Neural progenitor cell (in vitro differentiated cells): ENCODE measurements at regions not wholly inside any gene's neighbourhood (a gene's known extent, or its start where the extent isn't known, plus 50 kb on each side); places are given as distances from the start of the nearest gene placed in this dataset.

Experiments
- DNase-seq: peaks from one replicate; pipeline ENCODE4 v3.0.0-alpha.2; 2016; ENCODE audit warnings: low spot score
- H2AFZ ChIP-seq: fragments of 200-600 bp; sonication (generic); replicated peaks from 2 replicates; pipeline ENCODE4 v1.6.1; 2016; ENCODE audit warnings: antibody characterized with exemption
- H3F3A ChIP-seq: fragments of 200-600 bp; sonication (generic); 2 replicates; pipeline ENCODE4 v1.6.1; 2016; ENCODE audit warnings: antibody characterized with exemption, low read depth
- H3K27ac ChIP-seq: fragments of 200-600 bp; sonication (generic); 2 replicates; pipeline ENCODE4 v1.5.1; 2016; ENCODE audit warnings: mild to moderate bottlenecking
- H3K27me3 ChIP-seq: fragments of 200-600 bp; sonication (generic); 2 replicates; pipeline ENCODE4 v1.6.1; 2016; ENCODE audit warnings: mild to moderate bottlenecking, moderate library complexity
- H3K36me3 ChIP-seq: fragments of 200-600 bp; sonication (generic); 2 replicates; pipeline ENCODE4 v1.5.1; 2016
- H3K4me1 ChIP-seq: fragments of 200-600 bp; sonication (generic); 2 replicates; pipeline ENCODE4 v1.6.1; 2016; ENCODE audit warnings: mixed run types
- H3K4me2 ChIP-seq: fragments of 200-600 bp; sonication (generic); 2 replicates; pipeline ENCODE4 v1.6.1; 2016
- H3K4me3 ChIP-seq: fragments of 200-600 bp; sonication (generic); 2 replicates; pipeline ENCODE4 v1.5.1; 2016
- H3K79me2 ChIP-seq: fragments of 200-600 bp; sonication (generic); 2 replicates; pipeline ENCODE4 v1.6.1; 2016; ENCODE audit warnings: low read depth
- H3K9ac ChIP-seq: fragments of 200-600 bp; sonication (generic); 2 replicates; pipeline ENCODE4 v1.6.1; 2016
- H3K9me3 ChIP-seq: fragments of 200-600 bp; sonication (generic); 2 replicates; pipeline ENCODE4 v1.5.1; 2016; ENCODE audit warnings: low read depth
- H4K20me1 ChIP-seq: fragments of 200-600 bp; sonication (generic); 2 replicates; pipeline ENCODE4 v1.6.1; 2016; ENCODE audit warnings: low read depth
- H3K27ac Mint-ChIP-seq: 3 replicates; pipeline ENCODE4 v1.8.0; 2021; ENCODE audit warnings: mixed read lengths
- H3K27me3 Mint-ChIP-seq: 2 replicates; pipeline ENCODE4 v1.8.0; 2022; ENCODE audit warnings: low read depth, mild to moderate bottlenecking, inconsistent platforms, moderate library complexity, mixed read lengths; ENCODE audit not compliant: insufficient read depth
- H3K36me3 Mint-ChIP-seq: 3 replicates; pipeline ENCODE4 v1.8.0; 2021; ENCODE audit warnings: mixed read lengths
- H3K4me1 Mint-ChIP-seq: 3 replicates; pipeline ENCODE4 v1.8.0; 2021; ENCODE audit warnings: mixed read lengths
- H3K4me3 Mint-ChIP-seq: 3 replicates; pipeline ENCODE4 v1.8.0; 2021; ENCODE audit warnings: mild to moderate bottlenecking, moderate library complexity, mixed read lengths
- H3K9me3 Mint-ChIP-seq: 3 replicates; pipeline ENCODE4 v1.8.0; 2020; ENCODE audit warnings: mixed read lengths
- CTCF ChIP-seq: fragments of 200-600 bp; sonication (generic); IDR thresholded peaks from 2 replicates; pipeline ENCODE4 v1.5.1; 2017; ENCODE audit warnings: antibody characterized with exemption, mild to moderate bottlenecking
- EZH2 ChIP-seq: fragments of 200-600 bp; sonication (generic); IDR thresholded peaks from 2 replicates; pipeline ENCODE4 v1.6.1; 2017; ENCODE audit warnings: antibody characterized with exemption, mild to moderate bottlenecking, moderate library complexity
- EZH2phosphoT487 ChIP-seq: fragments of 200-600 bp; sonication (generic); IDR thresholded peaks from 2 replicates; pipeline ENCODE4 v1.6.1; 2017; ENCODE audit warnings: antibody characterized with exemption

GRCh38 chr1:185450060-185450788 lies 133.2 kb upstream of the IVNS1ABP start:
- no peak for DNase-seq
- Histone ChIP-seq H3K27ac (no peak overlapping the region), H3K4me1 (no peaks in the 10 kb centered on the region), H3K9ac (no peak overlapping the region), H3K36me3 (no peaks in the 10 kb centered on the region), H3K27me3 (no peaks in the 10 kb centered on the region), H3F3A (no peaks in the 10 kb centered on the region), H3K4me3 (no peak overlapping the region), H2AFZ (no peak overlapping the region), H3K4me2 (no peak overlapping the region), H3K9me3 (no peaks in the 10 kb centered on the region), H4K20me1 (no peaks in the 10 kb centered on the region), H3K79me2 (no peaks in the 10 kb centered on the region)
- H3K4me1 Mint-ChIP-seq, result peaks cover 15% of the 10 kb centered on the region
- H3K4me3 Mint-ChIP-seq, result no peak overlapping the region
- H3K27me3 Mint-ChIP-seq, result no peaks in the 10 kb centered on the region
- H3K27ac Mint-ChIP-seq, result no peak overlapping the region
- H3K9me3 Mint-ChIP-seq, result peaks cover 9% of the 10 kb centered on the region
- TF ChIP-seq EZH2, result no peak
- TF ChIP-seq EZH2phosphoT487, result no peak
- no peak for TF ChIP-seq CTCF
- H3K36me3 Mint-ChIP-seq, result peaks cover 3% of the 10 kb centered on the region

- Histone ChIP-seq H3K9me3 (no peaks in the 10 kb centered on the region), H3F3A (no peaks in the 10 kb centered on the region), H3K4me1 (no peaks in the 10 kb centered on the region), H3K79me2 (no peaks in the 10 kb centered on the region), H3K36me3 (no peaks in the 10 kb centered on the region), H3K27me3 (no peaks in the 10 kb centered on the region), H3K4me2 (no peak overlapping the region), H4K20me1 (no peaks in the 10 kb centered on the region), H3K27ac (no peak overlapping the region), H2AFZ (no peak overlapping the region), H3K9ac (no peak overlapping the region), H3K4me3 (no peak overlapping the region)
- H3K4me3 Mint-ChIP-seq, result no peak overlapping the region
- peaks cover 3% of the 10 kb centered on the region for H3K36me3 Mint-ChIP-seq
- H3K4me1 Mint-ChIP-seq, result peaks cover 15% of the 10 kb centered on the region
- H3K27me3 Mint-ChIP-seq, result no peaks in the 10 kb centered on the region
- TF ChIP-seq EZH2phosphoT487, result no peak
- no peak for TF ChIP-seq CTCF
- TF ChIP-seq EZH2, result no peak
- DNase-seq, result no peak
- H3K9me3 Mint-ChIP-seq, result peaks cover 9% of the 10 kb centered on the region
- H3K27ac Mint-ChIP-seq, result no peak overlapping the region
These were observed 132.5 kb upstream of the IVNS1ABP start for GRCh38 chr1:185449378-185450059.

GRCh38 chr1:185448591-185449186 lies 131.6 kb upstream of the IVNS1ABP start:
- H3K9ac ChIP-seq, result no peak overlapping the region
- no peak overlapping the region for H3K4me3 ChIP-seq
- DNase-seq, result no peak
- H3K9me3 ChIP-seq, result no peaks in the 10 kb centered on the region
- no peaks in the 10 kb centered on the region for H3K27me3 ChIP-seq
- no peaks in the 10 kb centered on the region for H3F3A ChIP-seq
- TF ChIP-seq EZH2 (no peak), EZH2phosphoT487 (no peak), CTCF (no peak)
- H3K27me3 Mint-ChIP-seq, result no peaks in the 10 kb centered on the region
- H3K9me3 Mint-ChIP-seq, result peaks cover 5% of the 10 kb centered on the region
- no peaks in the 10 kb centered on the region for H3K4me1 ChIP-seq
- H3K4me3 Mint-ChIP-seq, result no peak overlapping the region
- no peaks in the 10 kb centered on the region for H4K20me1 ChIP-seq
- no peaks in the 10 kb centered on the region for H3K36me3 ChIP-seq
- no peaks in the 10 kb centered on the region for H3K79me2 ChIP-seq
- H3K4me2 ChIP-seq, result no peak overlapping the region
- no peak overlapping the region for H3K27ac Mint-ChIP-seq
- H2AFZ ChIP-seq, result no peak overlapping the region
- peaks cover 12% of the 10 kb centered on the region for H3K4me1 Mint-ChIP-seq
- H3K36me3 Mint-ChIP-seq, result no peaks in the 10 kb centered on the region
- no peak overlapping the region for H3K27ac ChIP-seq
